HL-60 (cell line): ENCODE measurements at regions not wholly inside any gene's neighbourhood (a gene's known extent, or its start where the extent isn't known, plus 50 kb on each side); places are given as distances from the start of the nearest gene placed in this dataset.

Experiments
- CTCF ChIP-seq: IDR thresholded peaks from one replicate; pipeline ENCODE4 v1.5.1; 2011; ENCODE audit warnings: low read length, control low read depth, inconsistent platforms; ENCODE audit not compliant: insufficient read depth
- GABPA ChIP-seq: IDR thresholded peaks from 2 replicates; pipeline ENCODE4 v1.6.1; 2012; ENCODE audit warnings: low read depth
- POLR2AphosphoS5 ChIP-seq: IDR thresholded peaks from 2 replicates; pipeline ENCODE4 v1.6.1; 2012; ENCODE audit warnings: low read depth
- REST ChIP-seq: IDR thresholded peaks from 2 replicates; pipeline ENCODE4 v1.6.1; 2012; ENCODE audit warnings: low read depth; ENCODE audit not compliant: insufficient replicate concordance
- SPI1 ChIP-seq: IDR thresholded peaks from 2 replicates; pipeline ENCODE4 v1.6.1; 2012; ENCODE audit warnings: low read depth, mild to moderate bottlenecking, borderline replicate concordance

GRCh38 chr14:34135492-34135891, 184.6 kb upstream of the EGLN3 start:
- TF ChIP-seq CTCF, result no peak
- no peak for TF ChIP-seq POLR2AphosphoS5
- no peak for TF ChIP-seq GABPA
- no peak for TF ChIP-seq SPI1
- no peak for TF ChIP-seq REST
